Upper lobe of left lung (tissue), 6 donors: ENCODE measurements at regions not wholly inside any gene's neighbourhood (a gene's known extent, or its start where the extent isn't known, plus 50 kb on each side); places are given as distances from the start of the nearest gene placed in this dataset.

ENCODE experiments used
- ATAC-seq, 2 donors: fragments of 200-7000 bp; cut with Tn5 transposase; one replicate each; pipeline ENCODE4 v1.9.1; 2022; ENCODE audit warnings: mild to moderate bottlenecking in 2 of 2, moderate library complexity in 2 of 2; ENCODE audit not compliant: low FRiP score in 2 of 2
- DNase-seq, 2 donors: peaks; one replicate each; pipeline ENCODE4 v3.0.0-alpha.2; 2019 to 2020
- H3K27ac ChIP-seq, 4 donors: fragments of 200-600 bp; sonication (generic); one replicate each; pipeline ENCODE4 v1.5.1; 2016 to 2019
- H3K27me3 ChIP-seq, 4 donors: fragments of 200-600 bp; sonication (generic); one replicate each; pipeline ENCODE4 v1.5.1; 2017 to 2019
- H3K36me3 ChIP-seq, 4 donors: fragments of 200-600 bp; sonication (generic); one replicate each; pipeline ENCODE4 v1.5.1; 2016 to 2019
- H3K4me1 ChIP-seq, 4 donors: fragments of 200-600 bp; sonication (generic); one replicate each; pipeline ENCODE4 v1.5.1; 2018 to 2019
- H3K4me3 ChIP-seq, 4 donors: fragments of 200-600 bp; sonication (generic); one replicate each; pipeline ENCODE4 v1.5.1; 2017 to 2019; ENCODE audit warnings: mild to moderate bottlenecking in 2 of 4, moderate library complexity in 1 of 4
- H3K9me3 ChIP-seq, 4 donors: fragments of 200-600 bp; sonication (generic); one replicate each; pipeline ENCODE4 v1.5.1; 2018 to 2019
- CTCF ChIP-seq, 6 experiments: fragments of 450-650 bp in 4 of 6; fragments of 200-600 bp in 2 of 6; sonication (generic) in 2 of 6; IDR thresholded peaks; one replicate each; pipeline ENCODE4 v1.5.1; 2016 to 2019; ENCODE audit warnings: antibody characterized with exemption in 6 of 6
- EP300 ChIP-seq, 4 donors: sonication (generic); formaldehyde crosslinking; IDR thresholded peaks; one replicate each; pipeline ENCODE4 v1.5.1; 2017; ENCODE audit warnings: antibody characterized with exemption in 4 of 4, control low read depth in 2 of 4
- POLR2A ChIP-seq, 4 donors: fragments of 450-650 bp; IDR thresholded peaks; one replicate each; pipeline ENCODE4 v1.5.1; 2016 to 2017; ENCODE audit warnings: antibody characterized with exemption in 4 of 4, mild to moderate bottlenecking in 2 of 4
- POLR2AphosphoS5 ChIP-seq, 2 donors: sonication (generic); formaldehyde crosslinking; IDR thresholded peaks; one replicate each; pipeline ENCODE4 v1.5.1; 2017; ENCODE audit warnings: antibody characterized with exemption in 2 of 2
- WGBS, 2 donors: methylation state at CpG; one replicate each; pipeline ENCODE4 v1.1.5; 2017 to 2018; 5-methylcytosine and 5-hydroxymethylcytosine counted together
- donor health status: DM: no; HTN: no; CAD: no; lungs with moderate emphysema.
- donor health status: DM: no; HTN: yes; CAD: no; lungs with severe emphysema.

- no peak for ATAC-seq
These were observed 682.2 kb upstream of the DIAPH2 start for GRCh38 chrX:96002431-96002830.

DNA sequence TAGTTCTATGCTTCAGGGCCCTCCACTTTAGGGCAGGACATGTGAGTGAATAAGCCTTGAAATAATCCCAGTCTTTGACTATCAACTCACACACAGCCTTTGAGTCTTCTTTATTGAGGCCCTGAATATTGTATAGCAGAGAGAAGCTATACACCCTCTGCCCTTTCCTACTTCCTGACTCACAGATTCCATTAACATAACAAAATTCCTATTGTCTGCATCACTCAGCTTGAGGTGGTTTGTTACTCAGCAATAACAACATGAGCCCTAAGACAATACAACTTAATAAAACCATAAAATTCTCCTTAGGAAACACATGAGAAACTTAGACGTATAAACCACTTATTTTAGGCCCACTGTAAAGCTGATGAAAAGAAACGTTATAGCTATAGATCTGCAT is 680.3 kb upstream of the DIAPH2 start:
- Histone ChIP-seq H3K27ac (no peak overlapping the region), H3K9me3 (no peaks in the 10 kb centered on the region), H3K4me3 (no peak overlapping the region), H3K4me1 (no peaks in the 10 kb centered on the region), H3K36me3 (no peaks in the 10 kb centered on the region), H3K27me3 (no peaks in the 10 kb centered on the region)
- WGBS, 2 donors: 60 to 87% methylated on average over 2 of the region's 2 CpGs
- TF ChIP-seq EP300 (IDR thresholded peaks at IDR 0.05): no peak
- TF ChIP-seq CTCF (IDR thresholded peaks at IDR 0.05): no peak
- no peak for TF ChIP-seq POLR2AphosphoS5 (IDR thresholded peaks at IDR 0.05)
- no peak for TF ChIP-seq POLR2A (IDR thresholded peaks at IDR 0.05)
- no peak for ATAC-seq
- DNase-seq: no peak

More at GRCh38 chrX:96002431-96002830, 682.2 kb upstream of the DIAPH2 start:
- Histone ChIP-seq H3K27me3 (no peaks in the 10 kb centered on the region), H3K4me1 (no peaks in the 10 kb centered on the region), H3K27ac (no peak overlapping the region), H3K4me3 (no peak overlapping the region), H3K36me3 (no peaks in the 10 kb centered on the region), H3K9me3 (no peaks in the 10 kb centered on the region)
- TF ChIP-seq EP300 (IDR thresholded peaks at IDR 0.05) (no peak), POLR2AphosphoS5 (IDR thresholded peaks at IDR 0.05) (peak in 1 of 2 donors; percentile 39)
- no peak for DNase-seq
- WGBS, 2 donors: 51 to 52% methylated on average over 5 of the region's 5 CpGs

DNA sequence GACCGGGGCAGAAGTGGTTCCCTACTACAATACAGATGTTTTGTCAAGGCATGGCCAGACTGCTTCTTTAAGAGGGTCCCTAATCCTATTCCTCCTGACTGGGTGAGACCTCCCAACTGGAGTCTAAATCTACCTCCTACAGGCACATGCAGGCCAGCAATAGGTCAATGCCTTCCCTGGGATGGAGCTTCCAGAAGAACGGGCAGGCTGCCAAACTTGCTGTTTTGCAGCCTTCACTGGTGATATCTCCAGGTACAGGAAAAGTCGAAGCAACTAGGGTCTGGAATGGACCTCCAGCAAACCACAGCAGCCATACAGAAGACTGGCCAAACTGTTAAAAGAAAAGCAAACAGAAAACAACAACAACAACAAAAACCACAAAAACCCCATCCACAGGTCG is 678.4 kb upstream of the DIAPH2 start:
- Histone ChIP-seq H3K4me1 (no peaks in the 10 kb centered on the region), H3K27me3 (no peaks in the 10 kb centered on the region), H3K4me3 (no peak overlapping the region), H3K9me3 (no peaks in the 10 kb centered on the region), H3K36me3 (no peaks in the 10 kb centered on the region), H3K27ac (no peak overlapping the region)
- no peak for DNase-seq
- TF ChIP-seq POLR2AphosphoS5 (IDR thresholded peaks at IDR 0.05) (no peak), EP300 (IDR thresholded peaks at IDR 0.05) (no peak), CTCF (IDR thresholded peaks at IDR 0.05) (no peak), POLR2A (IDR thresholded peaks at IDR 0.05) (no peak)
- 75 to 90% methylated on average over 3 to 4 of the region's 4 CpGs for WGBS, 2 donors
- ATAC-seq: no peak

GRCh38 chrX:96027407-96027806 is 657.2 kb upstream of the DIAPH2 start:
- no peak for DNase-seq
- WGBS, 2 donors: 43 to 69% methylated on average over 1 to 2 of the region's 2 CpGs
- no peak for TF ChIP-seq POLR2A (IDR thresholded peaks at IDR 0.05)
- TF ChIP-seq POLR2AphosphoS5 (IDR thresholded peaks at IDR 0.05): no peak
- no peak for TF ChIP-seq CTCF (IDR thresholded peaks at IDR 0.05)
- no peak for TF ChIP-seq EP300 (IDR thresholded peaks at IDR 0.05)
- ATAC-seq: no peak
- Histone ChIP-seq H3K4me3 (no peak overlapping the region), H3K4me1 (no peaks in the 10 kb centered on the region), H3K9me3 (peaks cover 0 to 3% (median 0%) of the 10 kb centered on the region in 4 donors), H3K36me3 (no peaks in the 10 kb centered on the region), H3K27ac (no peak overlapping the region), H3K27me3 (no peaks in the 10 kb centered on the region)

GRCh38 chrX:96052078-96052477 is 632.6 kb upstream of the DIAPH2 start:
- Histone ChIP-seq H3K27ac (no peak overlapping the region), H3K9me3 (peaks cover 0 to 2% (median 0%) of the 10 kb centered on the region in 4 donors), H3K4me1 (no peaks in the 10 kb centered on the region), H3K36me3 (no peaks in the 10 kb centered on the region), H3K27me3 (no peaks in the 10 kb centered on the region), H3K4me3 (no peak overlapping the region)
- no peak for TF ChIP-seq EP300 (IDR thresholded peaks at IDR 0.05)
- TF ChIP-seq POLR2AphosphoS5 (IDR thresholded peaks at IDR 0.05): no peak
- TF ChIP-seq CTCF (IDR thresholded peaks at IDR 0.05): no peak
- TF ChIP-seq POLR2A (IDR thresholded peaks at IDR 0.05): no peak
- WGBS, 2 donors: 71 to 78% methylated on average over 2 of the region's 2 CpGs
- no peak for DNase-seq
- ATAC-seq: no peak
